DMS114 treated with DMSO at 0.1 percent for 48 hours (cell line): ENCODE measurements at regions not wholly inside any gene's neighbourhood (a gene's known extent, or its start where the extent isn't known, plus 50 kb on each side); places are given as distances from the start of the nearest gene placed in this dataset.
"Not testable (repeated sequence)": the region's sequence is repeated elsewhere in the genome, so short reads cannot be mapped to it uniquely, and the experiment has no call there.

Experiments
- DNase-seq: peaks from one replicate; lab custom pipeline; 2025; ENCODE audit not compliant: unreplicated experiment; lab: John Stamatoyannopoulos, UW

DNA sequence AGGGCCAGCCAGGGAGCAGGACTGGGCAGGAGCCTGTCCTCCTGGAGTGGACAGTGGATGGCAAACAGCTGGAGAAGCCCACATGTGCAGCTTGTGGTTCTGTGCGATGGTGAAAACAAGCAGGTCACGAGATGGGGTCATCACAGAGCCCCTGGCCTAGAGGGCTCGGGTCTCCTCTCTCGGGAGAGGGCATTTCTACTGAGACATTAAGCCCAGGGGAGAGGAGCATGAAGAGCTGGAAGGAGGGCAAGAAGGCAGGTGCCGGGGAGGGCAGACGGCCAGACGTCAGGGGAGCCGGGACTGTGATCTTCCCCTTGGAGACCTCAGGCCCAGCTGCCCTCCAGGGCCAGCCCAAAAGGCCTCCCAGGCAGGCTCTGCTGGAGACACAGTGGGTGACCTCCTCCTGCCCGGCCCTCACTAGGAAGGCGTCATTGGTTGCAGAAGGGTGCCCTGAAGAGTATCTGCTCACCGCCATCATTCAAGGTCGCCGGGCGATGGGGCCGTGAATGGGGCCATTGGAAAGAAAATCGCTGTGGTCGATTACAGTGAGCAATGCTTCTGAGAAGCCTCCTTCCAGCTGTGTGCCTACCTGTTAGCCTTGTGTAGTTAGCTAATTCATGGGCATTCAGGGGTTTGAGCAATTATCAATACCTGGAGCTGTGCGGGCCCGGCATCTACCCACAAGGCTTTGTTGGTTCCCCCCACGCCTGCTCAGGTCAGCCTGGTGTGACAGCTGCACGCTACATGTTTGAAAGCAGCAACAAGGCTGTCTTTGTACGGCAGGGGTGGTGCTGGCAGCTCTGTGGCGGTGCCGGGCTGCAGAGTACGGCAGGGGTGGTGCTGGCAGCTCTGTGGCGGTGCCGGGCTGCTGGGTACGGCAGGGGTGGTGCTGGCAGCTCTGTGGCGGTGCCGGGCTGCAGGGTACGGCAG lies 72.3 kb upstream of the ACTRT2 start:
- no peak for DNase-seq

DNA sequence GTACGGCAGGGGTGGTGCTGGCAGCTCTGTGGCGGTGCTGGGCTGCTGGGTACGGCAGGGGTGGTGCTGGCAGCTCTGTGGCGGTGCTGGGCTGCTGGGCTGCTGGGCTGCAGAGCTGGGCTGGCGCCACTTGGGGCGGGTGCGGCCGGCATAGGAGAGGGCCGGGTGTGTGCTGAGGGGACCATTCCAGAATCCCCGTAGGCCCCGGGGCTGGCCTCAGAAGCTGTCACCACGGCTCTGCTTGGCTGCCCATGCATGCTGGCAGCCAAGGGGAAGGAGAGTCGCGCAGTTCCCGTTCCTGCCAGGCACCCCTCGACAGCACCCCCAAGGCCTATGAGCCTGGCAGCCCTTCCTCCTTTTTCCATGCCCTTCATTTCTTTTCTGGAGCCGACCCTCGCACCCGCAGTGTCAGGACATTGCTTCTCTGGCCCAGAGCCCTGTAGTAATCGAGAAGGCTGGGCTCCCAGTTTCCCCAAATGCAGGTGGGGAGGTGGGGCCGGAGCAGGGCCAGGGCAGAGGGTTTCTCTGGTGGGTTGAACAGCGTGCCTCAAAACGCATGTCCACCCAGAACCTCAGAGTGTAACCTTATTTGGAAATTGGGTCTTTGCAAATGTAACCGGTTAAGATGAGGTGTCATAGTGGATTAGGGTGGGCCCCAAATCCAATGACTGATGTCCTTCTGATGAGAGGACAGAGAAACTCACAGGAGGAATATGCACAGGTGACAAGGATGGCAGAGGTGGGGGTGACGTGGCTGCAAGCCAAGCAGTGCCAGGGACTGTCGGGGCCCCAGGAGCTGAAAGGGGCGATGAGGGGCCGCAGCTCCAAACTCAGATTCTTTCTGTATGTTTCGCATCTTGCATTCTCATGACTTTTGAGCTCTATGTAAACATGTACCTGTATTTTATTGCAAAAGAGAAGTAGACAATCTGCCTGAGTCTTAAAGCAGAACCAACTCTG lies 71.0 kb upstream of the ACTRT2 start:
- no peak for DNase-seq

DNA sequence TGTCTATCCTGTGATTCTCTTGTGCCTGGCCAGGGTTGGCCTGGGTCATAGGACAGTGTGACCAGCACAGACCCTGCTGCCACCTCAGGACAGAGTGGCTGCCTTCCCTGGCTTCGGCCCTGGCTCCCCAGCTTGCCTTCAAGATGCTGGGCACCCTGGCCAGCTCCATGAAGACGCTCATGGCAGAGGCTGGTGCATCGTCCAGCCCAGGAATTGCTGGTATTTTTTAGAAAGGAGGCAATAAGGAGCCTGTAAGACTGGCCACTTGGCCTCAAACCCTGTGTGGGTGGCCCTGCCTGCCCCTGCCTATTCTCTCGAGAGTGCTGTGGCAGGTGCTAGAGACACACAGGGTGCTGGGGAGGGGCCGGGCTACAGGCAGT lies 70.4 kb upstream of the ACTRT2 start:
- no peak for DNase-seq

DNA sequence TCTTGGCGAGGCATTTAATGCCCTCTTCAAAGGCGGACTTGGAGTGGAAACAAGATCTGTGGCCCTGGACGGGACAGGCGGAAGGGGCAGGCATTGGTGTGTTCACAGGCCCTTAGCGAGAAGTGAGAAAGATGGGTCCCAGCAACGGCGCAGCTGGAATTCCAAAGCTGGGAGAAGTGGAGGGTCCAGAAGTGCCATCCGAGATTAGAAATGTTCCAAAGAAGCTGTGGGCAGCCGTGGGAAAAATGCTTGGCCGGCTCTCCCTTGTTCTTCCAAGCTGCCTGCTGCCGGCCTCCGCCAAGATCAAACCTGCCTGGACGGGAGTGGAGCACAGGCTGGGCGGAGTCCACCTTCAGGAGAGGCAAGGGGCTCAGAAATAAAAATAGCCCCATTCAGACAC lies 69.4 kb upstream of the ACTRT2 start:
- DNase-seq: no peak

DNA sequence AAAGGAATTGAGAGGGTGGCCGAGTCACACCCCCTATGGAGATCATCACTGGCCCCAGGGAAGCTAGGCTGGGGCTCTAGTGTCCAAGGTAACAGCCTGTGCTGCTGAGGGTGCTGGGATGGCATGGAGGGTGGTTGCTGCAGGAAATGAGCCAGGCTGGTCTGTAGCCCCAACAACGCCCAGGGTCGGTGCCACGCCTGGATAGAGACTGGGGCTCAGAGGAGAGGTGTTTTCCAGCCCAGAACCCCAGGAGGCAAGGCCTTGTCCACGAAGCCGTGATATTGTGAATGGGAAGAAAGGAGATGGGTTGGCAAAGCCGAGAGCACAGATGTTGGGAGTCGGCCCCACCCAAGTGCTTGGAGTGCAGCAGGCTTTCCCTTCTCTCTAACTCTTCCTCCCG lies 68.9 kb upstream of the ACTRT2 start:
- no peak for DNase-seq

DNA sequence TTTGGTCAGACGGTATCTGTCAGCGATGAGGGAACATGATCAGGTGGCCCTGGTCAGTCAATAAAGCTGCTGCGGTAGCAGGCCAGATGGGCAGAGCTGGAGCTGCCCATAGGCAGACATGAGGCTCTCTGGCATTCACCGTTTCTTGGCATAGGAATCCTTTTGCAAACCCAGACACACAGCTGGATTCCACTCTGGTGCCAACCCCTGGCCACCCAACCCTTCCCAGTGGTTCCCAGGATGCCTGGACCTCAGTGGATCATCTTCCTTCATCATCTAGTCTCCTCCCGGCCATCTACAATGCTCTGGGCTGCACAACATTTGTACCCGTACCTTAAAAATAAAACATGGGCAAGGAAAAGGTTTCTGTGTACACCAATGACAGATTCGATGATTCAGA lies 68.3 kb upstream of the ACTRT2 start:
- no peak for DNase-seq

DNA sequence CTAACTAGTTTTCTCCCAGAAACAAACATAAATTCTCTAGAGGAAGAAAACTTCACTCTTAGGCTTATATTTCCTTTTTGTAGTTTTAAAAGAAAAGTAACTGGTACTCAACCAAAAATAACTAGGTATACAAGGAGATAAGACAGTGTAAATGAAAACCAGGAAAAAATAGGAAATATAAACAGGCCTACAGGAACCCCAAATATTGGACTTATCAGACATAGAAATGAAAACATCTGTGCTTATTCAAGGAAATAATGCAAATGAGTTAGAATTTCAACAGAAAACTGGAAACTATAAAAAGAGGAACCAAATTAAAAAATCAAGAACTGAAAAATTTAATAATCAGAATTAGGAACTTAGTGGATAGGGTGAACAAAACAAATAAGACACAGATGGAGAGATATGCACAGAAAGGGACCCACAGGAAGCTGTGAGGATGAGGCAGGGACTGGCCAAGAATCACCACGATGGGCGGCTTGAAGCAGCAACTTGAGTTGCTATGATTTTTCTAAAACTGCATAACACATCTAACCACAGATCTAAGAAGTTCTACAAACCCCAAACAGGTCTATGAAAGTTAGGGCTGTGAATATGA lies 67.5 kb upstream of the ACTRT2 start:
- no peak for DNase-seq

DNA sequence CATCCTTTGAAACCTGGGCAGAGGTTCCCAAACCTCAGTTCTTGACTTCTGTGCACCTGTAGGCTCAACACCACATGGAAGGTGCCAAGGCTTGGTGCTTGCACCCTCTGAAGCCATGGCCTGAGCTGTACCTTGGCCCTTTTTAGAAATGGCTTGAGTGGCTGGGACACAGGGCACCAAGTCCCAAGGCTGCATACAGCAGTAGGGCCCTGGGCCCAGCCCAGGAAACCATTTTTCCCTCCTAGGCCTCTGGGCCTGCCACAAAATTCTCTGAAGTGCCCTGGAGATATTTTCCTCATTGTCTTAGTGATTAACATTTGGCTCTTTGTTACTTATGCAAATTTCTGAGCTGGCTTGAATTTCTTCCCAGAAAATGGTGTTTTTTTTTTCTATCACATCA lies 65.6 kb upstream of the ACTRT2 start:
- DNase-seq: no peak

DNA sequence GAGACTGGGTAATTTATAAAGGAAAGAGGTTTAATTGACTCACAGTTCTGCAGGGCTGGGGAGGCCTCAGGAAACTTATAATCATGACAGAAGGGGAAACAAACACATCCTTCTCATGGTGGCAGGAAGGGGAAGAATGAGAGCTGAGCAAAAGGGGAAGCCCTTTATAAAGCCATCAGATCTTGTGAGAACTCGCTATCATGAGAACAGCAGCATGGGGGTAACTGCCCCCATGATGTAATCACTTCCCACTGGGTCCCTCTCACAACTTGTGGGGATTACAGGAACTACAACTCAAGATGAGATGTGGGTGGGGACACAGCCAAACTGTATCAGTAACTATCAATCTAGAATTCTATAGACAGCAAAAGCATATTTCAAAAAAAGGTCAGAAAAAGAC lies 64.7 kb upstream of the ACTRT2 start:
- DNase-seq: no peak

DNA sequence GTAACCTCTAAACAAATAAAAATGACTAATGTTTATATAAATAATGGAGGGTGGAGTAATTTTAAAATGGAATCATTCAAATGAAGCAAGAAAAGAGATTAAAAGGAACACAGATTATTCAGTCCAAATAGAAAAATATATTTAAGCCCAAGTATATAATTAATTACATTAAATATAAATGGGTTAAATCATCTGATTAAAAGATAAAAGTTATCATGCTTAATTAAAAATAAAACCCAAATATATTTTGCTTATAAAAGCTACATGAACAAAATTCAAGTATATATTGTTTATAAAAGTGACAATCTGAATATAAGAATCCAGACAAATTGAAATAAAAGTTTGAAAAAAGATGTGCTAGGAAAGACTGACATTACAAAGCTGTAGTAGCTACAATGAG lies 63.9 kb upstream of the ACTRT2 start:
- no peak for DNase-seq

DNA sequence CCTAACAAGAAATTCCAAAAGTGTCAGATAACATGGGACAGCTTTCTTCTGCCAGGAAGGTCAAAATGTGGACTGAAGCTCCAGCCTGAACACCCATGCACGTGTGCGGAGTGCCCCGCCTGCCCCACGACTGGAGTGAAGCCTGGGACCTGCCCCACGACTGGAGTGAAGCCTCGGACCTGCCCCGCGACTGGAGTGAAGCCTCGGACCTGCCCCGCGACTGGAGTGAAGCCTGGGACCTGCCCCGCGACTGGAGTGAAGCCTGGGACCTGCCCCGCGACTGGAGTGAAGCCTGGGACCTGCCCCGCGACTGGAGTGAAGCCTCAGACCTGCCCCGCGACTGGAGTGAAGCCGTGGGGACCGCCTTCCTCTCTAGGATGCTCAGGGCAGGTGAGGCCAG lies 61.4 kb upstream of the ACTRT2 start:
- not testable (repeated sequence) for DNase-seq

DNA sequence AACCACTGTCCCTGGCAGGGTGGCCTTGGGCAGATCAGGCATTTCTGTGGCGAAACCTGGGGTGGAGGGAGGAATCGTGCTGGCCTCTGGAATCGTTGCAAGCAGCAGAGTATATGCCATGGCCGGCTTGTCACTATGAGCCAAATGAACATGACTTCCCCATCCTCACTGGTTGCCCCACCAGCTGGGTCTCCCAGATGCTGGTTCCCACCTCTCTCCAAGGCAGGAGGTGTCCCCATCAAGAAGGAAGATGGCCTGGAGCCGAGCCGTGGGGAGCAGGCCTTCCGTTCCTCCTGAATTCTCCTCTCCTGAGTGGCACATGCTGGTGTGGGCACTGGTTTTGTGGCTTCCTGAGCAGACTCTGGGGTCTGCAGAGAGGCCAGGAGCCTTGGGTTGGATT lies 60.2 kb upstream of the ACTRT2 start:
- no peak for DNase-seq

DNA sequence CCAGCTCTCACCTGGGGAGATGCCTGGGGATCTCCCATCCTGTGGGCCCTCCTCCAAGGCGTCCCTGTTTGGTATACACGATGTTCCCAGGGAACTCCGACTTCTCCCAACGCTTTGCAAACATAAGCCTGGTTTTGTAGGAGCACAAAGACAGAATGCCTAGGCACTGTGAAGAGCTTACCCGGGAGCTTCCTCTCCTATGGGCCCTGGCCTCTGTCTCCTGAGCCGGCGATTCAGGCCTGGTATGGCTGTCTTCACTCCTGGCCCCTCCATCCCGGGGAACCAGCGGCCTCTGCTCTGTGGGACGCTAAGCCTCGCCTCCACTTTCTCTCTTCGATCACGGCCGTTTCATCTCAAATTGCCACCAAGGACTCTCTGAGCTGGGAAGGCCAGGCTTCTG lies 59.6 kb upstream of the ACTRT2 start:
- no peak for DNase-seq

DNA sequence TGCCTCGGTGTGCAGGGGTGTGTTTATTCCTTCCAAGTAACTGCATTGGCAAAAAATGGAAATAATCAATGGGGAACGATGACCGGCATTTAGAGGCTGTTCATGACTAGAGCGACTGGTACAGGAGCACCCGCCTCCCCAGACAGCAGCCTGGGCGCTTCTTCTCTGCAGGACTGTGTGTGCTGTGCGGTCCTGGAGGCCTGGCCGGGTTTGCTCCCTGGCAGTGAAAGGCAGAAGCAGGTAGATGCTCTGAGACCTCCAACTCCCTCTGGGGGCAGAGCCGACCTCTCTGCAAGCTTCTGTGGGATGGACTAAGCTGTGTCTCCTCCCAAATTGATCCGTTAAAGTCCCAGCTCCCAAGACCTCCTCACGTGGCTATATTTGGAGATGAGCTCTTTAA lies 59.2 kb upstream of the ACTRT2 start:
- no peak for DNase-seq

DNA sequence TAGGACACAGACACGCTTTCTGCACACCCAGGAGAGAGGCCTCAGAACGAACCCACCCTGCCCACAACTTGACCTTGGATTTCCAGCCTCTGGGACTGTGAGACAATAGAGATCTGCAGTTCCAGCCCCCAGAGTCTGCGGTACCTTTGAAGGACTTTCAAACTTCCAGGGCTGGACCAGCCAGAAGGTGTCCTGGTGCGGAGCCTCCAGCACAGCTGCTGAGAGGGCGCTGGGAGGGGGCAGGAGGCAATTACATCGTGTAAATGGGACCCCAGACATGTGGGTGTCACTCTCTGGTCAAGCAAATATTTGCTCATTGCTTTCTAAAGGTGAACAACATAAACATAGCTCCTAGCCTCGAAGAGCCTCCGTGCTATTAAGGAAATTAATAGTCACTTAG lies 58.7 kb upstream of the ACTRT2 start:
- DNase-seq: no peak

DNA sequence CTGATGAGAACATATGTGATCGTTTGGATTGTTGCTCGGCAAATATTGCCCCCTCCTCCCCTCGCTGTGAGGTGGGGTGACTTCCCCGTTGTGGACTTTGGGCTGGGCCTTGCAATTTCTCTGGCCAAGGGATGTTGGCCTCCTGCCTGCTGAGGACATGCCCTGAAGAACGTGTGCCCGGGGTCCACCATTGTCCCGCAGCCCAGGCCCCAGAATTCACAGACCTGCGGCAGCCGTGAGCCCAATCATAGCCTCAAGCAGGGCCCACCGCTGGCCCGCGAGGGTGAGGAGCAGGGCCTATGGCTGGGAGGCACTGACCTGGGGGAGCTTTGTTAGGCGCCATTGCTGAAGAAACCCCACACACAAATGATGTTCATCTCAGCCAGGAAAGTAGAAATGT lies 58.3 kb upstream of the ACTRT2 start:
- DNase-seq: no peak

DNA sequence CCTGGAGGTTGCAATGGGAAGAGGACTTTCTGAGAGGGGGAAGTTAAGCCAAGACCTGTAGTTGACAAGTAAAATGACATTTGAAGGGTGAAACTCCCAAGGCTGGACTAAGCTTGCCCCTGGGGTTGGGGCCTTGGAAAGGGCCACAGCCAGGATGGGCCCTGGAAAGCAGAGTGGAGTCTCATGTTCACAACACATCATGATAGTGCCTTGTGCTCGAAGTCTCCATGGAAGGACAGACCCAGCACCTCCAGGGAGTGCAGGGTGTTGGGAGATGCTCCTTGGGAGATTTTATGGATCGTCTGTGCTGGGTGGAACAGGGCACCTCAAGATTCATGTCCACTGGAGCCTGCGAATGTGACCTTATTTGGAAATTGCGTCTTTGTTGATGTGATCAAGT lies 55.6 kb upstream of the ACTRT2 start:
- DNase-seq: no peak

DNA sequence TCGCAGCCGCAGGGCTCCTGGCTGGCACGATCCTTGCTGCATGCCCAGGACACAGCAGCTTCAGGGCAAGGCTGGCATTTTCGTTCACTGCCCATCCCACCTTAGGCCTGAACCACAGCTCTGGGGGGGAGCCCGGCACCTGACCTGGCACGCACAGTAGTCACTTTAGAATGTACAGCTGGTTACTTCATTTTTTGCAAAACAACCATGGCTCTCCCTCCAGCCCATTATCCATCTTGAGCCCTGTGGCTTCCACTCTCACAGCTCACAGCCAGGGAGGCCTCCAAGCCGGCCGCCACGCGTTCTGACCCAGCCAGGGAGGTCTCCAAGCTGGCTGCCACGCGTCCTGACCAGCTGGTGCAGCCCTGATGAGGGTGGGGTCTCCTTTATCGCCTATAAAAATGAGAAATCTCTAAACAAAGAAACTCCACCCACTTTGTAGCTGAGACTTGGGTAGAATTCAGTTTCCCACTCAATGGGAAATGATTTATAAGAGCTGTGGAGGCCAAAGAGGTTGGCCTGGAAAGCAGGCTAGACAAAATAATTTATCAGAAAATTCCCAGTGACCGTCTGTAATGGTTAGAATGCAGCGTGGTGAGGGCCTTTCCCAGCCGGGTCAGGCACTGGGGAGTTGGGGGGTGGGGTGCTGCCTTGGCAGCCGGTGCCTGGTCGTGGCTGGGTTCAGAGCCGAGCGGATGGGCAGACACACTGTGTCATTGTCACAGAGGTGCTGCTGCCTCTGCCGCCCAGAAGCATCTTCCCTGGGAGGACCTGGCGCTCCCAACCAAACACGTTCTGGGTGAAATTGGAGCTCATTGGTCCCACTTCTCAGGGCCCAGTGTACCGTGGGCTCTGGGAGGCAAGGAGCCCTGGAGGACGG lies 54.6 kb upstream of the ACTRT2 start:
- no peak for DNase-seq

DNA sequence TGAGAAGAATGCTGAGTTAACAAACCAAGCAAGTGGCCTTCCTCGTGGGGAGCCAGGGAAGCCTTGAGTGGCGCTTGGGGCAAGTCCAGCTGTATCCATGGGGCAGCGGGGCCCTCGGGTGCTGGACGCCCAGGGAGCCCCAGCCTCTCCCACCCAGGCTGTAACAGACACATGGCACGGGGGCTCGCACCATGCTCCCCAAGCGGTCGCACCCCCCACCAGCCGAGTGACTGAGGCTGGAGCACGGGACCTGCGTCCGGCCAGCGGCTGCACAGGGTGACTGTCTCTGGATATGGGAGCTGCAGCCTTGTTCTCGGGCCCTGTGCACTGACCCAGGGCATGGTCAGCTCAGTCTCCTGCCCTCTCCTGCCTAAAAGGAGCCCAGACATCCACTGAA lies 53.9 kb upstream of the ACTRT2 start:
- no peak for DNase-seq

DNA sequence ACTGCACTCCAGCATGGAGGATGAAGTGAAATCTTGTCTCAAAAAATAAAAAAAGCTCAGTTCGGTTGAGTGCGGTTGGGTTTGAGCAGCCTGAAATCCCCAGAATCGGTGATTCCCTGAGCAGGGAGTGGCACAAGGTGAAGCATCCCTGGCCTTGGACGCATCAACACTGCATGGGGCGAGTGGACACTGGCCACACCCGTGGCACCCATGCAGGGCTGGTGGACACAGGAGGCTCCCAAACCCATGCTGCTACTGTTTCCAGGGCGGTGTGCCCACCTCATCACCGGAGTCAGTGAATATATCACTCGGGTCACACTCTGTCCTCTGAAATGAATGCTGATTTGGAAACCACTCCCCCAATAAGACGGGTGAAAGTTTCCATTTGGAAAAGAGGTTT lies 53.4 kb upstream of the ACTRT2 start:
- DNase-seq: no peak

DNA sequence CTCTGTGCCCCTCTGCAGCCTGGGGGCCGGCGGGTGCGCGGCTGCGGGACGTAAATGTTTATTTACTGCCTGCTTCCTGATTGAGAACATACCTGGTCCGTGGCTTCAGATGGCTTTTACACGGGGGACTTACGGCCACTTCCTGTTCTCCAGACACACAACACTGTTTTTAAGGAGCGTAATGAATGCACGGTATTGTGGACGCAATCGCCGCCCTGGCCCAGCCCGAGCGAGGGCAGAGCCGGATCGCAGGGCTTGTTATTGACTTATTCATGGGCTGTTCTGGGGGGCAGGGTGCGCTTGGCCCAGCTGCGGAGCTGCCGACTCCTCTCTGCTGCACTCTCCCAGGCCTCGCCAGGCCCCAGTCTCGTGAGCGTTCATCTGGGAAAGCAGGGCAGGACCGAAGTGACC lies 52.8 kb upstream of the ACTRT2 start:
- no peak for DNase-seq
